Stomach (tissue), 8 donors: ENCODE measurements at regions not wholly inside any gene's neighbourhood (a gene's known extent, or its start where the extent isn't known, plus 50 kb on each side); places are given as distances from the start of the nearest gene placed in this dataset.
"Not testable (repeated sequence)": the region's sequence is repeated elsewhere in the genome, so short reads cannot be mapped to it uniquely, and the experiment has no call there.

ENCODE experiments used
- DNase-seq, 2 donors: peaks; one replicate each; pipeline versions ENCODE4 v3.0.0 to v3.0.0-alpha.2; 2013 to 2019
- H3K27ac ChIP-seq, 5 donors: fragments of 200-600 bp in 4 of 5; sonication (generic) in 4 of 5; one replicate each; pipeline ENCODE4 v1.5.1; 2013 to 2019; ENCODE audit warnings: mild to moderate bottlenecking in 1 of 5, moderate library complexity in 1 of 5
- H3K27me3 ChIP-seq, 3 donors: fragments of 200-600 bp; sonication (generic); one replicate each; pipeline ENCODE4 v1.5.1; 2017 to 2019; ENCODE audit warnings: mixed run types in 1 of 3
- H3K36me3 ChIP-seq, 4 donors: fragments of 200-600 bp; sonication (generic); 1 replicate in 3 of 4; 2 replicates in 1 of 4; pipeline ENCODE4 v1.5.1; 2016 to 2019
- H3K4me1 ChIP-seq, 4 donors: fragments of 200-600 bp; sonication (generic); one replicate each; pipeline ENCODE4 v1.5.1; 2016 to 2019
- H3K4me3 ChIP-seq, 4 donors: fragments of 200-600 bp; sonication (generic) in 3 of 4; one replicate each; pipeline ENCODE4 v1.5.1; 2016 to 2019; ENCODE audit warnings: mild to moderate bottlenecking in 1 of 4
- H3K9me3 ChIP-seq, 4 donors: fragments of 200-600 bp; sonication (generic); one replicate each; pipeline ENCODE4 v1.5.1; 2016 to 2019
- CTCF ChIP-seq, 7 experiments: fragments of 450-650 bp in 4 of 7; fragments of 200-600 bp in 3 of 7; sonication (generic) in 3 of 7; IDR thresholded peaks; one replicate each; pipeline ENCODE4 v1.5.1; 2016 to 2019; ENCODE audit warnings: antibody characterized with exemption in 7 of 7, control low read depth in 2 of 7, mild to moderate bottlenecking in 1 of 7
- EP300 ChIP-seq: sonication (generic); formaldehyde crosslinking; IDR thresholded peaks from one replicate; pipeline ENCODE4 v1.6.1; 2017; ENCODE audit warnings: antibody characterized with exemption
- POLR2A ChIP-seq, 4 donors: fragments of 450-650 bp; IDR thresholded peaks; one replicate each; pipeline ENCODE4 v1.6.1; 2016; ENCODE audit warnings: antibody characterized with exemption in 4 of 4, control low read depth in 2 of 4, mild to moderate bottlenecking in 1 of 4, moderate library complexity in 1 of 4
- POLR2AphosphoS5 ChIP-seq, 3 donors: sonication (generic); formaldehyde crosslinking; IDR thresholded peaks; one replicate each; pipeline ENCODE4 v1.6.1; 2016; ENCODE audit warnings: antibody characterized with exemption in 3 of 3
- WGBS, 5 donors: extraction: QIAGEN DNeasy Blood & Tissue Kit in 3 of 5; methylation state at CpG; one replicate each; pipeline versions ENCODE4 v1.1.5 to v1.1.7; 2013 to 2018; 5-methylcytosine and 5-hydroxymethylcytosine counted together
- intact Hi-C: fragments of 100-400 bp; cut with DNase I; formaldehyde crosslinking; loops from one replicate; pipeline ENCODE4 v1.15.1; 2023; ENCODE audit warnings: low total_unique reads
- donor health status: healthy with polysubstance abuse.
- donor health status: Bipolar disorder and iron deficiency.
- donor health status: healthy.

GRCh38 chr14:66005900-66006434 lies 480.2 kb upstream of the CCDC196 start:
- no peak overlapping the region for H3K4me3 ChIP-seq
- TF ChIP-seq POLR2A (IDR thresholded peaks at IDR 0.05) (no peak), POLR2AphosphoS5 (IDR thresholded peaks at IDR 0.05) (no peak), EP300 (no peak), CTCF (IDR thresholded peaks at IDR 0.05) (no peak)
- 20 to 44% (median 31%) methylated on average over 2 of the region's 2 CpGs for WGBS, 5 donors
- no peaks in the 10 kb centered on the region for H3K36me3 ChIP-seq
- no peaks in the 10 kb centered on the region for H3K27me3 ChIP-seq
- no peaks in the 10 kb centered on the region for H3K4me1 ChIP-seq
- intact Hi-C loops: no loop called here
- DNase-seq: no peak
- peaks cover 0 to 5% (median 2%) of the 10 kb centered on the region in 4 donors for H3K9me3 ChIP-seq
- H3K27ac ChIP-seq: no peak overlapping the region

DNA sequence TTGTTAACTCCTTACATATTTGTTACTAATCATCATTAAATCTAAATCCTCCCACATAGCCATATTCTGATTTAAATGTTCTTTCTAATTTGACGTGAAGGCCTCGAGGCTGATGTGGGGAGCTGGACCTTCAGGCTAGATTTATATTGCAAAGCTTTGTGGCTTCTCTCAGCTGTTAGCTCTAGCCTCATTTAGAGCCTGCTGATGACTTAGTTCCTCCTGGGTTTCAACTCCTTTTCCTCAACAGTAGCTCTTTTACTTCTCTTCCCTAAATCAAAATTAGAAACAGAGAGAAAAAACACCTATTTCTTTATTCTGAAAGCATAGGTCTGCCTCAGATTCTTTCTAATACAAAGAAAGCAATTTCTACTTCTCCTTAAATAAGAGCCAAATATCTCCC lies 477.5 kb upstream of the CCDC196 start:
- DNase-seq: no peak
- WGBS, 5 donors: 29 to 48% (median 38%) methylated on average over 2 of the region's 2 CpGs
- TF ChIP-seq CTCF (IDR thresholded peaks at IDR 0.05): no peak
- no peak for TF ChIP-seq POLR2AphosphoS5 (IDR thresholded peaks at IDR 0.05)
- TF ChIP-seq EP300: no peak
- no peak for TF ChIP-seq POLR2A (IDR thresholded peaks at IDR 0.05)

GRCh38 chr14:66009089-66009488 lies 477.1 kb upstream of the CCDC196 start:
- TF ChIP-seq EP300 (no peak), POLR2AphosphoS5 (IDR thresholded peaks at IDR 0.05) (no peak), POLR2A (IDR thresholded peaks at IDR 0.05) (no peak), CTCF (IDR thresholded peaks at IDR 0.05) (no peak)
- H3K4me3 ChIP-seq: no peak overlapping the region
- 27 to 44% (median 28%) methylated on average over 2 of the region's 2 CpGs for WGBS, 5 donors
- H3K27ac ChIP-seq: no peak overlapping the region
- H3K4me1 ChIP-seq: no peaks in the 10 kb centered on the region
- H3K27me3 ChIP-seq: no peaks in the 10 kb centered on the region
- DNase-seq: peak in 1 of 2 donors; percentile 36
- H3K36me3 ChIP-seq: no peaks in the 10 kb centered on the region
- H3K9me3 ChIP-seq: no peaks in the 10 kb centered on the region
- intact Hi-C loops: no loop called here

More for the DNA sequence above, 477.5 kb upstream of the CCDC196 start:
- H3K27me3 ChIP-seq: no peaks in the 10 kb centered on the region
- H3K9me3 ChIP-seq: no peaks in the 10 kb centered on the region
- H3K27ac ChIP-seq: no peak overlapping the region
- no peaks in the 10 kb centered on the region for H3K4me1 ChIP-seq
- intact Hi-C loops: no loop called here
- no peaks in the 10 kb centered on the region for H3K36me3 ChIP-seq
- no peak overlapping the region for H3K4me3 ChIP-seq

GRCh38 chr14:66010695-66011094 lies 475.5 kb upstream of the CCDC196 start:
- TF ChIP-seq POLR2A (IDR thresholded peaks at IDR 0.05): no peak
- Histone ChIP-seq H3K36me3 (no peaks in the 10 kb centered on the region), H3K27me3 (no peaks in the 10 kb centered on the region), H3K27ac (no peak overlapping the region), H3K4me1 (no peaks in the 10 kb centered on the region), H3K4me3 (no peak overlapping the region), H3K9me3 (no peaks in the 10 kb centered on the region)
- intact Hi-C loops: no loop called here
- WGBS, 5 donors: 64 to 79% (median 76%) methylated on average over 2 of the region's 2 CpGs
- no peak for DNase-seq

GRCh38 chr14:66011855-66012254 lies 474.3 kb upstream of the CCDC196 start:
- H3K27ac ChIP-seq: no peak overlapping the region
- no peaks in the 10 kb centered on the region for H3K27me3 ChIP-seq
- intact Hi-C loops: no loop called here
- no peak for TF ChIP-seq CTCF (IDR thresholded peaks at IDR 0.05)
- no peak for TF ChIP-seq POLR2AphosphoS5 (IDR thresholded peaks at IDR 0.05)
- no peak for TF ChIP-seq EP300
- no peak for TF ChIP-seq POLR2A (IDR thresholded peaks at IDR 0.05)
- no peaks in the 10 kb centered on the region for H3K9me3 ChIP-seq
- no peaks in the 10 kb centered on the region for H3K36me3 ChIP-seq
- DNase-seq: no peak
- no peak overlapping the region for H3K4me3 ChIP-seq
- no peaks in the 10 kb centered on the region for H3K4me1 ChIP-seq
- WGBS, 5 donors: 58 to 87% (median 84%) methylated on average over 3 of the region's 3 CpGs

- WGBS, 5 donors: 70 to 87% (median 85%) methylated on average over 40 to 42 of the region's 42 CpGs
- intact Hi-C loops, H3K27me3 ChIP-seq: not testable (repeated sequence)
Observed at GRCh38 chr14:66013607-66014006, 472.6 kb upstream of the CCDC196 start.

More at GRCh38 chr14:66013607-66014006, 472.6 kb upstream of the CCDC196 start:
- not testable (repeated sequence) for H3K9me3 ChIP-seq, H3K4me1 ChIP-seq, H3K36me3 ChIP-seq, H3K27ac ChIP-seq, DNase-seq, H3K4me3 ChIP-seq
